ENCODE measurements at regions not wholly inside any gene's neighbourhood (a gene's known extent, or its start where the extent isn't known, plus 50 kb on each side); places are given as distances from the start of the nearest gene placed in this dataset.
"Not testable (repeated sequence)": the region's sequence is repeated elsewhere in the genome, so short reads cannot be mapped to it uniquely, and the experiment has no call there.

GRCh38 chr1:184879876-184880557 is 94.3 kb downstream of the NIBAN1 start:
- Histone ChIP-seq H3K9me3 (ENCODE audit: low read length) (no peaks in the 10 kb centered on the region), H3K4me3 (ENCODE audit: low read length) (no peak overlapping the region), H4K20me1 (ENCODE audit: low read length) (no peaks in the 10 kb centered on the region), H3K27ac (ENCODE audit: low read length) (no peak overlapping the region), H3K27me3 (ENCODE audit: low read length) (no peaks in the 10 kb centered on the region), H3K4me2 (ENCODE audit: low read length) (no peak overlapping the region), H2AFZ (ENCODE audit: low read length) (no peak overlapping the region), H3F3A (ENCODE audit: low read length, unreplicated experiment) (no peaks in the 10 kb centered on the region), H3K4me1 (ENCODE audit: insufficient read depth, low read length) (peaks cover 4% of the 10 kb centered on the region; the same call in 1 of the 2 replicates), H3K9ac (ENCODE audit: low read length) (no peak overlapping the region), H3K79me2 (ENCODE audit: low read length) (no peaks in the 10 kb centered on the region), H3K36me3 (ENCODE audit: low read depth, low read length) (no peaks in the 10 kb centered on the region), H3K9me2 (replicated peaks; ENCODE audit: low read length) (no peaks in the 10 kb centered on the region)
- no peak for DNase-seq
- no peak for ATAC-seq
- ChIA-PET POLR2A (ENCODE audit: unreplicated experiment) (no interaction called here), CTCF (no interaction called here)
- BruUV-seq (replicated peaks), result no TSS peak
- intact Hi-C loops (cut with micrococcal nuclease), result no loop called here
- TF ChIP-seq EZH2 (IDR thresholded peaks at IDR 0.05; ENCODE audit: low read length, unreplicated experiment), result no peak

- Histone ChIP-seq H3K9ac (ENCODE audit: low read length) (no peak overlapping the region), H4K20me1 (ENCODE audit: low read length) (no peaks in the 10 kb centered on the region), H3K79me2 (ENCODE audit: low read length) (no peaks in the 10 kb centered on the region), H3K4me1 (ENCODE audit: insufficient read depth, low read length) (peaks cover 4% of the 10 kb centered on the region; the same call in 1 of the 2 replicates), H3K9me2 (replicated peaks; ENCODE audit: low read length) (no peaks in the 10 kb centered on the region), H3K36me3 (ENCODE audit: low read depth, low read length) (no peaks in the 10 kb centered on the region), H3K4me3 (ENCODE audit: low read length) (no peak overlapping the region), H3F3A (ENCODE audit: low read length, unreplicated experiment) (no peaks in the 10 kb centered on the region), H3K27me3 (ENCODE audit: low read length) (no peaks in the 10 kb centered on the region), H2AFZ (ENCODE audit: low read length) (no peak overlapping the region), H3K9me3 (ENCODE audit: low read length) (no peaks in the 10 kb centered on the region), H3K4me2 (ENCODE audit: low read length) (no peak overlapping the region), H3K27ac (ENCODE audit: low read length) (no peak overlapping the region)
- no TSS peak for BruUV-seq (replicated peaks)
- CTCF ChIA-PET, result no interaction called here
- TF ChIP-seq, protein P1, sequence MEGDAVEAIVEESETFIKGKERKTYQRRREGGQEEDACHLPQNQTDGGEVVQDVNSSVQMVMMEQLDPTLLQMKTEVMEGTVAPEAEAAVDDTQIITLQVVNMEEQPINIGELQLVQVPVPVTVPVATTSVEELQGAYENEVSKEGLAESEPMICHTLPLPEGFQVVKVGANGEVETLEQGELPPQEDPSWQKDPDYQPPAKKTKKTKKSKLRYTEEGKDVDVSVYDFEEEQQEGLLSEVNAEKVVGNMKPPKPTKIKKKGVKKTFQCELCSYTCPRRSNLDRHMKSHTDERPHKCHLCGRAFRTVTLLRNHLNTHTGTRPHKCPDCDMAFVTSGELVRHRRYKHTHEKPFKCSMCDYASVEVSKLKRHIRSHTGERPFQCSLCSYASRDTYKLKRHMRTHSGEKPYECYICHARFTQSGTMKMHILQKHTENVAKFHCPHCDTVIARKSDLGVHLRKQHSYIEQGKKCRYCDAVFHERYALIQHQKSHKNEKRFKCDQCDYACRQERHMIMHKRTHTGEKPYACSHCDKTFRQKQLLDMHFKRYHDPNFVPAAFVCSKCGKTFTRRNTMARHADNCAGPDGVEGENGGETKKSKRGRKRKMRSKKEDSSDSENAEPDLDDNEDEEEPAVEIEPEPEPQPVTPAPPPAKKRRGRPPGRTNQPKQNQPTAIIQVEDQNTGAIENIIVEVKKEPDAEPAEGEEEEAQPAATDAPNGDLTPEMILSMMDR (conservative IDR thresholded peaks at IDR 0.05; ENCODE audit: low read depth, low read length), result no peak
- TF ChIP-seq EZH2 (IDR thresholded peaks at IDR 0.05; ENCODE audit: low read length, unreplicated experiment) (no peak), EZH2phosphoT487 (IDR thresholded peaks at IDR 0.05; ENCODE audit: borderline replicate concordance, low read length) (no peak)
- ATAC-seq (no peak), DNase-seq (no peak)
- intact Hi-C loops (cut with micrococcal nuclease), result no loop called here
- POLR2A ChIA-PET (ENCODE audit: unreplicated experiment), result no interaction called here
Measured at GRCh38 chr1:184878602-184879001, 95.7 kb downstream of the NIBAN1 start.

DNA sequence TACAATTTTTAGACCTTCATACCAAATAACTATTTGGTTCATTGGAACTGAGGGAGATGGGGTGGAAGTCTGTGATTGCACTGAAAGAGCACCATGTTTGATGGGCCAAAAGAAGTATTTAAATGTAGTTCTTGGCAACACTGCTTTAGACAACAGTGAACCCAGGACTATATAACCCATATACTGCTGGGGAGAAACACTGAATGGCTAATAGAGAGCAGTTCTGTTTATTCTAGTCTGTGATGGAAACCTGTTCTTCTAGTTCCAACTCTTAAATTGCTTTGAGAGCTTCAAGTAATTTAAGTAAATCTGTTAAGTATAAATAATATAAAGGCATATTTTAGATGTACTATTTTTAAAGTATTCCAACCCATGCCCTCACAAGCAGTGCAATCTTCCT is 96.3 kb downstream of the NIBAN1 start:
- H2AFZ ChIP-seq (ENCODE audit: low read length), result no peak overlapping the region
- H3F3A ChIP-seq (ENCODE audit: low read length, unreplicated experiment), result no peaks in the 10 kb centered on the region
- DNase-seq, result peak; percentile 21
- no peak for ATAC-seq
- no peaks in the 10 kb centered on the region for H4K20me1 ChIP-seq (ENCODE audit: low read length)
- ChIA-PET POLR2A (ENCODE audit: unreplicated experiment) (no interaction called here), CTCF (no interaction called here)
- no peak overlapping the region for H3K9ac ChIP-seq (ENCODE audit: low read length)
- H3K9me2 ChIP-seq (replicated peaks; ENCODE audit: low read length), result no peaks in the 10 kb centered on the region
- TF ChIP-seq, protein P1 (conservative IDR thresholded peaks at IDR 0.05; ENCODE audit: low read depth, low read length), result no peak
- no peak overlapping the region for H3K4me3 ChIP-seq (ENCODE audit: low read length)
- peaks cover 4% of the 10 kb centered on the region; the same call in 1 of the 2 replicates for H3K4me1 ChIP-seq (ENCODE audit: insufficient read depth, low read length)
- no peaks in the 10 kb centered on the region for H3K79me2 ChIP-seq (ENCODE audit: low read length)
- no peaks in the 10 kb centered on the region for H3K9me3 ChIP-seq (ENCODE audit: low read length)
- intact Hi-C loops (cut with micrococcal nuclease), result no loop called here
- no peaks in the 10 kb centered on the region for H3K27me3 ChIP-seq (ENCODE audit: low read length)
- no peak overlapping the region for H3K4me2 ChIP-seq (ENCODE audit: low read length)
- no peak overlapping the region for H3K27ac ChIP-seq (ENCODE audit: low read length)
- H3K36me3 ChIP-seq (ENCODE audit: low read depth, low read length), result no peaks in the 10 kb centered on the region
- BruUV-seq (replicated peaks), result no TSS peak

DNA sequence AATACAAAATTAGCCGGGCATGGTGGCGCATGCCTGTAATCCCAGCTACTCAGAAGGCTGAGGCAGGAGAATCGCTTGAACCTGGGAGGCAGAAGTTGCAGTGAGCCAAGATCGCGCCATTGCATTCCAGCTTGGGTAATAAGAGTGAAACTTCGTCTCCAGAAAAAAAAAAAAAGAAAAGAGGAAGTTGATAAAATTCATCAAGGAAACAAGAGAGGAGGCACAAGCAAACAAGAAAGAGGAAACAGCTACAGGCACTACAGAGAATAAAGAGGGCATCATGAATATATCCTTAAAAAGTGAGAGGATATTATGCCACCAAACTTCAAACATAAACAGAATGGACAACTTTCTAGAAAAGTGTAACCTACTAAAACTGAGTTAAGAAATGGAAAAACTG is 98.3 kb downstream of the NIBAN1 start:
- H2AFZ ChIP-seq (ENCODE audit: low read length); BruUV-seq (replicated peaks); H3K4me2 ChIP-seq (ENCODE audit: low read length); H3F3A ChIP-seq (ENCODE audit: low read length, unreplicated experiment); H3K9ac ChIP-seq (ENCODE audit: low read length); DNase-seq; H3K79me2 ChIP-seq (ENCODE audit: low read length); H3K27ac ChIP-seq (ENCODE audit: low read length); intact Hi-C loops (cut with micrococcal nuclease); H3K4me3 ChIP-seq (ENCODE audit: low read length); H3K9me3 ChIP-seq (ENCODE audit: low read length); POLR2A ChIA-PET (ENCODE audit: unreplicated experiment); ATAC-seq; H4K20me1 ChIP-seq (ENCODE audit: low read length); H3K4me1 ChIP-seq (ENCODE audit: insufficient read depth, low read length); CTCF ChIA-PET; H3K27me3 ChIP-seq (ENCODE audit: low read length); H3K36me3 ChIP-seq (ENCODE audit: low read depth, low read length); H3K9me2 ChIP-seq (replicated peaks; ENCODE audit: low read length): not testable (repeated sequence)
